ENCODE measurements at regions not wholly inside any gene's neighbourhood (a gene's known extent, or its start where the extent isn't known, plus 50 kb on each side); places are given as distances from the start of the nearest gene placed in this dataset.

GRCh38 chr3:28816017-28816416 is 464.9 kb upstream of the RBMS3 start:
- TF ChIP-seq CTCF (IDR thresholded peaks at IDR 0.05) = no peak
- TF ChIP-seq POLR2AphosphoS5 (IDR thresholded peaks at IDR 0.05) = no peak
- TF ChIP-seq POLR2A (IDR thresholded peaks at IDR 0.05) = no peak
- TF ChIP-seq EP300 (IDR thresholded peaks at IDR 0.05) = no peak
